CD4-positive, alpha-beta memory T cell (primary cell): ENCODE measurements at regions not wholly inside any gene's neighbourhood (a gene's known extent, or its start where the extent isn't known, plus 50 kb on each side); places are given as distances from the start of the nearest gene placed in this dataset.

ENCODE experiments used
- CTCF ChIA-PET: fragments of 350-600 bp; sonication (Branson Sonifier 250); formaldehyde crosslinking; loops from one replicate; lab custom pipeline; 2021; ENCODE audit warnings: inconsistent platforms; ENCODE audit not compliant: partially characterized antibody; lab: Charles Lee
- POLR2A ChIA-PET: fragments of 350-600 bp; sonication (Branson Sonifier 250); formaldehyde crosslinking; loops from one replicate; lab custom pipeline; 2021; ENCODE audit not compliant: partially characterized antibody; lab: Charles Lee
- DNase-seq, 5 donors: peaks; one replicate each; pipeline versions ENCODE4 v3.0.0 to v3.0.0-alpha.2; 2020 to 2022; ENCODE audit warnings: mixed read lengths in 1 of 5
- H3K27ac ChIP-seq: one replicate; pipeline ENCODE4 v1.7.0; 2013; ENCODE audit warnings: low read depth, low read length
- H3K27me3 ChIP-seq: 2 replicates; pipeline ENCODE4 v1.7.0; 2013; ENCODE audit warnings: mild to moderate bottlenecking, low read length, moderate library complexity; ENCODE audit not compliant: insufficient read depth
- H3K36me3 ChIP-seq: 2 replicates; pipeline ENCODE4 v1.7.0; 2013; ENCODE audit warnings: mild to moderate bottlenecking, low read length, moderate library complexity; ENCODE audit not compliant: insufficient read depth
- H3K4me1 ChIP-seq: 2 replicates; pipeline ENCODE4 v1.7.0; 2013; ENCODE audit warnings: mild to moderate bottlenecking, low read length, moderate library complexity; ENCODE audit not compliant: insufficient read depth
- H3K4me3 ChIP-seq, 2 donors: one replicate each; pipeline ENCODE4 v1.7.0; 2013; ENCODE audit warnings: low read length in 2 of 2, mild to moderate bottlenecking in 1 of 2
- H3K9me3 ChIP-seq, 2 donors: one replicate each; pipeline ENCODE4 v1.7.0; 2013; ENCODE audit warnings: low read length in 2 of 2, control low read depth in 1 of 2; ENCODE audit not compliant: control insufficient read depth in 1 of 2
- H3K27ac Mint-ChIP-seq, 7 donors: one replicate each; pipeline ENCODE4 v1.8.0; 2020 to 2021; ENCODE audit warnings: mixed read lengths in 7 of 7, mild to moderate bottlenecking in 6 of 7, inconsistent platforms in 3 of 7, moderate library complexity in 3 of 7
- H3K27me3 Mint-ChIP-seq, 2 donors: one replicate each; pipeline ENCODE4 v1.8.0; 2020 to 2021; ENCODE audit warnings: mixed read lengths in 2 of 2
- H3K36me3 Mint-ChIP-seq, 2 donors: one replicate each; pipeline ENCODE4 v1.8.0; 2020 to 2021; ENCODE audit warnings: mixed read lengths in 2 of 2, inconsistent platforms in 1 of 2, mild to moderate bottlenecking in 1 of 2
- H3K4me1 Mint-ChIP-seq, 4 donors: one replicate each; pipeline ENCODE4 v1.8.0; 2020 to 2021; ENCODE audit warnings: mixed read lengths in 4 of 4, mild to moderate bottlenecking in 1 of 4
- H3K4me3 Mint-ChIP-seq, 8 donors: one replicate each; pipeline ENCODE4 v1.8.0; 2020 to 2021; ENCODE audit warnings: mixed read lengths in 8 of 8, mild to moderate bottlenecking in 7 of 8, moderate library complexity in 6 of 8, inconsistent platforms in 3 of 8
- H3K9me3 Mint-ChIP-seq, 8 donors: one replicate each; pipeline ENCODE4 v1.8.0; 2020 to 2021; ENCODE audit warnings: mixed read lengths in 8 of 8, mild to moderate bottlenecking in 5 of 8, inconsistent platforms in 3 of 8, moderate library complexity in 1 of 8
- intact Hi-C: fragments of 100-400 bp; cut with micrococcal nuclease; formaldehyde crosslinking; loops from one replicate; pipeline ENCODE4 v1.15.1; 2023

- H3K4me1 ChIP-seq: no peaks in the 10 kb centered on the region
- peaks cover 0 to 20% (median 1%) of the 10 kb centered on the region in 8 donors for H3K9me3 Mint-ChIP-seq
- H3K36me3 Mint-ChIP-seq: no peaks in the 10 kb centered on the region
- ChIA-PET CTCF (no interaction called here), POLR2A (no interaction called here)
- no peaks in the 10 kb centered on the region for H3K27me3 Mint-ChIP-seq
- peaks cover 0 to 1% (median 0%) of the 10 kb centered on the region in 4 donors for H3K4me1 Mint-ChIP-seq
- no peak overlapping the region for H3K27ac Mint-ChIP-seq
- no peak overlapping the region for H3K4me3 ChIP-seq
- no peak overlapping the region for H3K4me3 Mint-ChIP-seq
- no peak overlapping the region for H3K27ac ChIP-seq
- H3K36me3 ChIP-seq: no peaks in the 10 kb centered on the region
- intact Hi-C loops: no loop called here
- no peaks in the 10 kb centered on the region for H3K9me3 ChIP-seq
- no peak for DNase-seq
- H3K27me3 ChIP-seq: no peaks in the 10 kb centered on the region
Observed at GRCh38 chr1:166270476-166271150, 103.8 kb upstream of the FAM78B start.

GRCh38 chr1:166271151-166271538 is 104.3 kb upstream of the FAM78B start:
- DNase-seq: no peak
- Mint-ChIP-seq H3K9me3 (peaks cover 0 to 20% (median 2%) of the 10 kb centered on the region in 8 donors), H3K27ac (no peak overlapping the region), H3K4me3 (no peak overlapping the region), H3K27me3 (no peaks in the 10 kb centered on the region), H3K4me1 (peaks cover 0 to 1% (median 0%) of the 10 kb centered on the region in 4 donors), H3K36me3 (no peaks in the 10 kb centered on the region)
- CTCF ChIA-PET: no interaction called here
- H3K4me3 ChIP-seq: no peak overlapping the region
- H3K27me3 ChIP-seq: no peaks in the 10 kb centered on the region
- intact Hi-C loops: no loop called here
- no peaks in the 10 kb centered on the region for H3K9me3 ChIP-seq
- POLR2A ChIA-PET: no interaction called here
- H3K27ac ChIP-seq: no peak overlapping the region
- no peaks in the 10 kb centered on the region for H3K4me1 ChIP-seq
- H3K36me3 ChIP-seq: no peaks in the 10 kb centered on the region

- no peaks in the 10 kb centered on the region for H3K36me3 Mint-ChIP-seq
Observed at GRCh38 chr1:166272155-166272554, 105.4 kb upstream of the FAM78B start.

GRCh38 chr1:166272851-166273250 is 106.0 kb upstream of the FAM78B start:
- Mint-ChIP-seq H3K27me3 (peaks cover 0 to 1% of the 10 kb centered on the region in 2 donors), H3K36me3 (no peaks in the 10 kb centered on the region), H3K4me1 (peaks cover 0 to 1% (median 0%) of the 10 kb centered on the region in 4 donors), H3K9me3 (peaks cover 0 to 16% (median 5%) of the 10 kb centered on the region in 8 donors), H3K4me3 (no peak overlapping the region), H3K27ac (no peak overlapping the region)
- Histone ChIP-seq H3K36me3 (no peaks in the 10 kb centered on the region), H3K27me3 (no peaks in the 10 kb centered on the region), H3K27ac (no peak overlapping the region), H3K4me1 (no peaks in the 10 kb centered on the region), H3K4me3 (no peak overlapping the region), H3K9me3 (no peaks in the 10 kb centered on the region)
- CTCF ChIA-PET: no interaction called here
- DNase-seq: no peak
- POLR2A ChIA-PET: no interaction called here
- intact Hi-C loops: no loop called here

More at GRCh38 chr1:166272155-166272554, 105.4 kb upstream of the FAM78B start:
- no peak for DNase-seq
- Mint-ChIP-seq H3K27me3 (peaks cover 0 to 1% of the 10 kb centered on the region in 2 donors), H3K27ac (no peak overlapping the region), H3K4me3 (no peak overlapping the region), H3K4me1 (peaks cover 0 to 1% (median 0%) of the 10 kb centered on the region in 4 donors), H3K9me3 (peaks cover 0 to 16% (median 5%) of the 10 kb centered on the region in 8 donors)
- H3K4me1 ChIP-seq: no peaks in the 10 kb centered on the region
- H3K27me3 ChIP-seq: no peaks in the 10 kb centered on the region
- no peaks in the 10 kb centered on the region for H3K9me3 ChIP-seq
- H3K36me3 ChIP-seq: no peaks in the 10 kb centered on the region
- no peak overlapping the region for H3K27ac ChIP-seq
- CTCF ChIA-PET: no interaction called here
- POLR2A ChIA-PET: no interaction called here
- no peak overlapping the region for H3K4me3 ChIP-seq
- intact Hi-C loops: no loop called here

GRCh38 chr1:166273618-166274017 is 106.8 kb upstream of the FAM78B start:
- DNase-seq: no peak
- Histone ChIP-seq H3K4me1 (no peaks in the 10 kb centered on the region), H3K9me3 (no peaks in the 10 kb centered on the region), H3K27ac (no peak overlapping the region), H3K4me3 (no peak overlapping the region), H3K27me3 (no peaks in the 10 kb centered on the region), H3K36me3 (no peaks in the 10 kb centered on the region)
- Mint-ChIP-seq H3K9me3 (peaks cover 0 to 16% (median 6%) of the 10 kb centered on the region in 8 donors), H3K4me3 (no peak overlapping the region), H3K27ac (no peak overlapping the region), H3K4me1 (peaks cover 0 to 1% (median 0%) of the 10 kb centered on the region in 4 donors), H3K36me3 (no peaks in the 10 kb centered on the region), H3K27me3 (peaks cover 0 to 1% of the 10 kb centered on the region in 2 donors)
- POLR2A ChIA-PET: no interaction called here
- intact Hi-C loops: no loop called here
- CTCF ChIA-PET: no interaction called here

GRCh38 chr1:166282391-166283137 is 115.8 kb upstream of the FAM78B start:
- ChIA-PET CTCF (no interaction called here), POLR2A (no interaction called here)
- Histone ChIP-seq H3K9me3 (no peaks in the 10 kb centered on the region), H3K27ac (no peak overlapping the region), H3K27me3 (no peaks in the 10 kb centered on the region), H3K4me1 (no peaks in the 10 kb centered on the region), H3K36me3 (no peaks in the 10 kb centered on the region), H3K4me3 (no peak overlapping the region)
- DNase-seq: no peak
- Mint-ChIP-seq H3K27me3 (peaks cover 0 to 6% of the 10 kb centered on the region in 2 donors), H3K4me1 (no peaks in the 10 kb centered on the region), H3K36me3 (no peaks in the 10 kb centered on the region), H3K27ac (no peak overlapping the region), H3K4me3 (no peak overlapping the region), H3K9me3 (peaks cover 0 to 4% (median 0%) of the 10 kb centered on the region in 8 donors)
- intact Hi-C loops: no loop called here

GRCh38 chr1:166283190-166283589 is 116.4 kb upstream of the FAM78B start:
- H3K9me3 ChIP-seq: no peaks in the 10 kb centered on the region
- H3K4me3 ChIP-seq: no peak overlapping the region
- H3K4me1 ChIP-seq: no peaks in the 10 kb centered on the region
- peaks cover 0 to 6% of the 10 kb centered on the region in 2 donors for H3K27me3 Mint-ChIP-seq
- peaks cover 0 to 4% (median 0%) of the 10 kb centered on the region in 8 donors for H3K9me3 Mint-ChIP-seq
- DNase-seq: no peak
- no peaks in the 10 kb centered on the region for H3K4me1 Mint-ChIP-seq
- no peak overlapping the region for H3K4me3 Mint-ChIP-seq
- H3K27me3 ChIP-seq: no peaks in the 10 kb centered on the region
- H3K27ac Mint-ChIP-seq: no peak overlapping the region
- ChIA-PET POLR2A (no interaction called here), CTCF (no interaction called here)
- no peaks in the 10 kb centered on the region for H3K36me3 ChIP-seq
- no peaks in the 10 kb centered on the region for H3K36me3 Mint-ChIP-seq
- H3K27ac ChIP-seq: no peak overlapping the region
- intact Hi-C loops: no loop called here
